ENCODE measurements at regions not wholly inside any gene's neighbourhood (a gene's known extent, or its start where the extent isn't known, plus 50 kb on each side); places are given as distances from the start of the nearest gene placed in this dataset.

DNA sequence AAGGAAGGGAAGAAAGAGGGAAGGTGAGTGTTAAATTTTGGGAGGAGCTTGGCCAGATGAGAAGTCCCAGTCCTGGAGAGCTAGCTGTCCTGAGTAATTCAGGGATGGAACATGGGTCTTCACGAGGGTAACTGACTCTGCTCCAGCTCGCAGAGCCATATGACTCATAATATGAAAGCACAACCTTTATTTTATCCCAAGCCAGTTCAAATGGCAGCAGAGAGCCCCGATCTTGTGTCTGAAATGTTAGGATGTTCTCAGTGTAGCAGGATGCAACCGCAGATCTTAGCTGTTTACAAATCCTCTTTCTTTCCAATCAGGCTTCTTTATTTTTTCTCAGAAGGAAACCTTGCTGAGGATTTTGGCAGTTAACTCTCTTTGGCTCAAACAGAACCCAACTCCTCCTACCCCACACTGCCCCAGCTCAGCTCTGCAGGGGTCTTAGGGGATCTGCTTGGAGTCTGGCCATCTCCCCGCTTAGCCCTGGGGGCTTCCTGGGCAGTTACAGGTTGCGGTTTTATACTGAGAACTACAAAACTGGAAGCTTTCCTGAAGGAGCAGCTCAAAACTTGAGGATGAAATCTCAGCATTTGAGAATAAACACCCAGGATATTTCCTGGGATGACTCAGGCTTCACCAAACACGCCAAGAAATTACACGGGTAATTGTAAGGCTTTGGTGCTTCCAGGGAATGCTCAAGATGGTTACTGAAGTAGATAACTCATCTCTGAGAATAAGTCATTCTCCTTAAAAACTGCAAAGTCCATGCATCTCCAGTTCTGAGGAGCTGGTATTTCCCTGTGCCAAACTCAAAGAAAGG lies 92.5 kb downstream of the VCPKMT start:
- Histone ChIP-seq H3K36me3 (replicated peaks in 1 of 2; ENCODE audit: insufficient read depth in 1 of 2, low read depth in 2 of 2) (no peaks in the 10 kb centered on the region), H3K27ac (no peak overlapping the region), H3K4me1 (peaks cover 6% of the 10 kb centered on the region), H3K9me3 (no peaks in the 10 kb centered on the region), H3K4me3 (no peak overlapping the region), H3K27me3 (no peaks in the 10 kb centered on the region)
- intact Hi-C loops (cut with DNase I) = no loop called here
- DNase-seq (no peak), ATAC-seq (peak; percentile 31)
- TF ChIP-seq, protein P1, sequence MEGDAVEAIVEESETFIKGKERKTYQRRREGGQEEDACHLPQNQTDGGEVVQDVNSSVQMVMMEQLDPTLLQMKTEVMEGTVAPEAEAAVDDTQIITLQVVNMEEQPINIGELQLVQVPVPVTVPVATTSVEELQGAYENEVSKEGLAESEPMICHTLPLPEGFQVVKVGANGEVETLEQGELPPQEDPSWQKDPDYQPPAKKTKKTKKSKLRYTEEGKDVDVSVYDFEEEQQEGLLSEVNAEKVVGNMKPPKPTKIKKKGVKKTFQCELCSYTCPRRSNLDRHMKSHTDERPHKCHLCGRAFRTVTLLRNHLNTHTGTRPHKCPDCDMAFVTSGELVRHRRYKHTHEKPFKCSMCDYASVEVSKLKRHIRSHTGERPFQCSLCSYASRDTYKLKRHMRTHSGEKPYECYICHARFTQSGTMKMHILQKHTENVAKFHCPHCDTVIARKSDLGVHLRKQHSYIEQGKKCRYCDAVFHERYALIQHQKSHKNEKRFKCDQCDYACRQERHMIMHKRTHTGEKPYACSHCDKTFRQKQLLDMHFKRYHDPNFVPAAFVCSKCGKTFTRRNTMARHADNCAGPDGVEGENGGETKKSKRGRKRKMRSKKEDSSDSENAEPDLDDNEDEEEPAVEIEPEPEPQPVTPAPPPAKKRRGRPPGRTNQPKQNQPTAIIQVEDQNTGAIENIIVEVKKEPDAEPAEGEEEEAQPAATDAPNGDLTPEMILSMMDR (IDR thresholded peaks at IDR 0.05) = no peak
- TF ChIP-seq POLR2A (IDR thresholded peaks at IDR 0.05) = no peak
- WGBS, 2 donors = 78 to 79% methylated on average over 8 of the region's 8 CpGs

DNA sequence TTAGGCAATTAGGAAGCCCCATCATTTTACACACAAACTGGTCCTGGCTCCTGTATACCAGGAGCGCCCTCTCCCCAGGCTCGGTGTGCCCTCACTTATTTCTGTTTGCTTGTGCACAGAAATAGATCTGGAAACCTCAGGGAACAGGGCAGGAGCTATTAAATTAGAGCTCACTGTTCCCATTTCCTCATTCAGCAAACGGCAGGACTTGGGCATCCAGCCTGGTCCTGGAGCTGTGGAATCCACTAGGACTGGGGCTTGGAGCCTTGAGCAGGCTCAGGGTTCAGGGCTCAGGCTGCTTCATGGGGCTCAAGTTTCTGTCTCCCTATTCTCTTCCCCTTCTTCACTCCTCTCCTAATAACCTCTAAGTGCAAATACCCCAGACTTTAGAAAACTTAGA lies 91.3 kb downstream of the VCPKMT start:
- DNase-seq = no peak
- Histone ChIP-seq H3K4me3 (no peak overlapping the region), H3K27ac (no peak overlapping the region), H3K9me3 (no peaks in the 10 kb centered on the region), H3K27me3 (no peaks in the 10 kb centered on the region), H3K4me1 (no peaks in the 10 kb centered on the region), H3K36me3 (replicated peaks in 1 of 2; ENCODE audit: insufficient read depth in 1 of 2, low read depth in 2 of 2) (no peaks in the 10 kb centered on the region)
- no peak for ATAC-seq
- WGBS, 2 donors = 67 to 70% methylated on average over 2 to 3 of the region's 3 CpGs
- intact Hi-C loops (cut with DNase I) = no loop called here
- no peak for TF ChIP-seq POLR2A (IDR thresholded peaks at IDR 0.05)
- TF ChIP-seq, protein P1 (IDR thresholded peaks at IDR 0.05) = no peak

DNA sequence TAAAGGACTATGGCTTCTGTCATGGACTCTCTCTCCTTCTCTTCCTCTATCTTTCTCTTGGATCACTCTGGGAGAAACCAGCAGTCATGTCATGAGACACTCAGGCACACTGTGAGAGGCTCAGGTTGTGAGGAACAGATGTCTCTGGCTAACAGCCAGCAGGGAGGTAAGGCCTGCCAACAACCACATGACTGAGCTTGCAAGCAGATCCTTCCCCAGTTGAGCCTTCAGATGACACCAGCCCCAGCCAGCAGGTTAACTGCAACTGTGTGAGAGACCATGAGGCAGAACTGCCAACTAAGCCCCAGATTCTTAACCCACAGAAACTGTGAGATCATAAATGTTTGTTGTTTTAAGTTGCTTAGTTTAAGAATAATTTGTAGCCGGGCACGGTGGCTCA lies 90.6 kb downstream of the VCPKMT start:
- Histone ChIP-seq H3K4me1 (no peaks in the 10 kb centered on the region), H3K27me3 (no peaks in the 10 kb centered on the region), H3K4me3 (no peak overlapping the region), H3K9me3 (no peaks in the 10 kb centered on the region), H3K27ac (no peak overlapping the region), H3K36me3 (replicated peaks in 1 of 2; ENCODE audit: insufficient read depth in 1 of 2, low read depth in 2 of 2) (no peaks in the 10 kb centered on the region)
- DNase-seq (peak in 1 of 4 donors; percentile 18), ATAC-seq (no peak)
- 96 to 100% methylated on average over 2 of the region's 2 CpGs for WGBS, 2 donors
- TF ChIP-seq, protein P1 (IDR thresholded peaks at IDR 0.05) = no peak
- TF ChIP-seq POLR2A (IDR thresholded peaks at IDR 0.05) = no peak
- intact Hi-C loops (cut with DNase I) = no loop called here

DNA sequence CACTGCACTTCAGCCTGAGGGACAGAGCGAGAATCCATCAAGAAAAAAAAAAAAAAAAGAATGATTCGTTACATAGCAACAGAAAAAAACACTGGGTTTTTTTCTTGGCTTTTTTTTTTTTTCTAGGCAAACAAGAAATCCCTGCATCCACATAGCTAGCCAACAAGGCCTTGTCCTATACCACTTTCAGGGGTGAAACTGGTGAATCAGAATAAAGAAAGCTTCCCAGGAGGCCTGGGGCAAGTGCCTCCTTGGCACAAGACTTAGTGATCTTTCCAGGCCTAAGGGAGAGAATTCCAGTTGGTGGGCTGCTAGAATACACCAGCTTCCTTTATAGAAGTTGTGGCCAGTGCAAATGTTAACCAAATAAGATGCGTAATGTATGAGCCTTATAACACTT lies 90.0 kb downstream of the VCPKMT start:
- intact Hi-C loops (cut with DNase I) = no loop called here
- H3K27ac ChIP-seq = no peak overlapping the region

More for the DNA sequence above, 90.0 kb downstream of the VCPKMT start:
- H3K36me3 ChIP-seq (replicated peaks in 1 of 2; ENCODE audit: insufficient read depth in 1 of 2, low read depth in 2 of 2) = no peaks in the 10 kb centered on the region
- DNase-seq (no peak), ATAC-seq (no peak)
- H3K27me3 ChIP-seq = no peaks in the 10 kb centered on the region
- no peak overlapping the region for H3K4me3 ChIP-seq
- 85 to 88% methylated on average over 3 of the region's 3 CpGs for WGBS, 2 donors
- H3K9me3 ChIP-seq = no peaks in the 10 kb centered on the region
- TF ChIP-seq, protein P1 (IDR thresholded peaks at IDR 0.05) = no peak
- no peak for TF ChIP-seq POLR2A (IDR thresholded peaks at IDR 0.05)
- H3K4me1 ChIP-seq = no peaks in the 10 kb centered on the region

All from body of pancreas (tissue), 4 donors.